ENCODE measurements at regions not wholly inside any gene's neighbourhood (a gene's known extent, or its start where the extent isn't known, plus 50 kb on each side); places are given as distances from the start of the nearest gene placed in this dataset.

- no peaks in the 10 kb centered on the region for H3K4me1 ChIP-seq
- no peaks in the 10 kb centered on the region for H3K27me3 ChIP-seq
- H3K36me3 ChIP-seq = no peaks in the 10 kb centered on the region
- TF ChIP-seq POLR2AphosphoS5 (IDR thresholded peaks at IDR 0.05) = no peak
- TF ChIP-seq CTCF (IDR thresholded peaks at IDR 0.05) = no peak
- no peak for TF ChIP-seq POLR2A (IDR thresholded peaks at IDR 0.05)
- no peaks in the 10 kb centered on the region for H3K9me3 ChIP-seq
- no peak overlapping the region for H3K4me3 ChIP-seq
- intact Hi-C loops (cut with DNase I; ENCODE audit: low total_unique reads) = no loop called here
- no peak for DNase-seq (ENCODE audit: low spot score in 2 of 2)
- H3K27ac ChIP-seq = no peak overlapping the region
Observed at GRCh38 chr4:71691416-71692073, 92.3 kb downstream of the GC start.

DNA sequence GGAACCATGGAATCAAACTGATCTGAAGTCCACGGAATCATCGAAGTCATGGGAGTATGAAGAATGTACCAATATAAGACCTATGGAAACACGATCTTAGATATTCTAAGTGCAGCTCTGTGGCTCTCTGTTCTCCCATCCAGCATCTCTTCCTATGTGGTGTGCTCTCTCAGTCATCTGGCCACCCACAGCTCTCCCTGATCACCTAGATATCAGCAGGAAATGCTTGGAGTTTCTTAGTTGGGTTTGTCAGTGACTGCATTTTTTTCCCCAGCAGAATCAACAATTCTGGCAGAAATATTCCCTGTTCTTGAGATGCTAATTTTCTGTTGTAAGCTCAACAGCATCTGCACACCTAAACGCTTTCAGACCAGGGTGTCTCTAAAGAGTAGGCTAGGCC lies 94.1 kb downstream of the GC start:
- Histone ChIP-seq H3K36me3 (no peaks in the 10 kb centered on the region), H3K4me3 (no peak overlapping the region), H3K9me3 (no peaks in the 10 kb centered on the region), H3K4me1 (no peaks in the 10 kb centered on the region), H3K27me3 (no peaks in the 10 kb centered on the region), H3K27ac (no peak overlapping the region)
- TF ChIP-seq POLR2A (IDR thresholded peaks at IDR 0.05) (no peak), POLR2AphosphoS5 (IDR thresholded peaks at IDR 0.05) (no peak), CTCF (IDR thresholded peaks at IDR 0.05) (no peak)
- DNase-seq (ENCODE audit: low spot score in 2 of 2) = no peak
- intact Hi-C loops (cut with DNase I; ENCODE audit: low total_unique reads) = no loop called here

DNA sequence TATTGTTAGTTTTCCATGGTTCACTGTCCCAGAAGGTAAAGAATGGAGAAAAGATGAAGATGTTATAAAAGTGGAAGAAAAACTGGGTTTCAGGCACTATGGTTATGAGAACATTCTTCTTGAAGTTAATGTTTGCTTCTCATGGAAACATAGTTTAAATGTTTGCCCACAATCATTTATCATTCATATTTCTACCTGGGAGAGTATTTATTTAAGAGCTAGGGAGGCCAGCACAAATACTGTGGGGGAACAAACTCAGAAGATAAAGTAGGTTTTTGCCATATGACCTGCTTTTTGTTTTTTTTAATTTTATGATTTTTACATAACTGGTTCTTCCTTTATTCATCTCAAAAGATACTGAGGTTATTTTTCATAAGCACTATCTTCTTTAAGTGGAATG lies 96.8 kb downstream of the GC start:
- no peak overlapping the region for H3K4me3 ChIP-seq
- intact Hi-C loops (cut with DNase I; ENCODE audit: low total_unique reads) = no loop called here

DNA sequence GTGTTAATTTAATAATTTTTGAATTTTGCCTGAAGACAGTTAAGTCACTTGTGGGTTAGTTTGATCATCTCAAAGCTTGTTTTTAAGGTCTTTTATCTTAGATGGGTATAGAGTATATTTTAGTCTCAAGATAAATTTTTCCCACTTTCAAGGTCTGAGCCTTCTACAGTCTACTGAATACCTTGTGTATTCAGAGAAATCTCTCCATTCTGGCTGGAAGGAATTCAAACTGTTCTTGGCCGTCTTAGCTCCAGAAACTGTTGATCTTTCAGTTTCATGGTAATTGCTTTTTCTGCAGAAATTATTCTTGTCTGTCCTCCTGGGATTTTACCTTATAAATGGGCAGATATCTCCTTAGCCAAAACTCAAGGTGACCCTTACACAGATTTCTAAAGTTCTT lies 97.9 kb downstream of the GC start:
- intact Hi-C loops (cut with DNase I; ENCODE audit: low total_unique reads) = no loop called here
- TF ChIP-seq POLR2A (IDR thresholded peaks at IDR 0.05) (no peak), POLR2AphosphoS5 (IDR thresholded peaks at IDR 0.05) (no peak), CTCF (IDR thresholded peaks at IDR 0.05) (no peak)
- H3K9me3 ChIP-seq = no peaks in the 10 kb centered on the region
- no peaks in the 10 kb centered on the region for H3K36me3 ChIP-seq
- H3K27ac ChIP-seq = no peak overlapping the region
- no peak for DNase-seq (ENCODE audit: low spot score in 2 of 2)
- no peak overlapping the region for H3K4me3 ChIP-seq
- no peaks in the 10 kb centered on the region for H3K27me3 ChIP-seq
- H3K4me1 ChIP-seq = no peaks in the 10 kb centered on the region

More for the DNA sequence above, 96.8 kb downstream of the GC start:
- H3K27me3 ChIP-seq = no peaks in the 10 kb centered on the region
- no peak overlapping the region for H3K27ac ChIP-seq
- H3K4me1 ChIP-seq = no peaks in the 10 kb centered on the region
- TF ChIP-seq POLR2A (IDR thresholded peaks at IDR 0.05) (no peak), CTCF (IDR thresholded peaks at IDR 0.05) (no peak), POLR2AphosphoS5 (IDR thresholded peaks at IDR 0.05) (no peak)
- no peaks in the 10 kb centered on the region for H3K36me3 ChIP-seq
- no peaks in the 10 kb centered on the region for H3K9me3 ChIP-seq
- no peak for DNase-seq (ENCODE audit: low spot score in 2 of 2)

- H3K27ac ChIP-seq = no peak overlapping the region
- intact Hi-C loops (cut with DNase I; ENCODE audit: low total_unique reads) = no loop called here
- H3K36me3 ChIP-seq = no peaks in the 10 kb centered on the region
- no peak for TF ChIP-seq POLR2AphosphoS5 (IDR thresholded peaks at IDR 0.05)
- TF ChIP-seq CTCF (IDR thresholded peaks at IDR 0.05) = no peak
- no peak for TF ChIP-seq POLR2A (IDR thresholded peaks at IDR 0.05)
- no peak overlapping the region for H3K4me3 ChIP-seq
- H3K4me1 ChIP-seq = no peaks in the 10 kb centered on the region
- H3K27me3 ChIP-seq = no peaks in the 10 kb centered on the region
- no peak for DNase-seq (ENCODE audit: low spot score in 2 of 2)
- no peaks in the 10 kb centered on the region for H3K9me3 ChIP-seq
Observed at GRCh38 chr4:71683309-71683708, 100.6 kb downstream of the GC start.
